Panc1 (cell line): ENCODE measurements at regions not wholly inside any gene's neighbourhood (a gene's known extent, or its start where the extent isn't known, plus 50 kb on each side); places are given as distances from the start of the nearest gene placed in this dataset.

Source experiments
- REST ChIP-seq, 2 experiments: IDR thresholded peaks; 2 replicates each; pipeline ENCODE4 v1.6.1; 2011 to 2012; ENCODE audit warnings: low read depth in 2 of 2, control low read depth in 1 of 2, low read length in 1 of 2, mild to moderate bottlenecking in 1 of 2, moderate library complexity in 1 of 2; ENCODE audit not compliant: insufficient read depth in 1 of 2
- SIN3A ChIP-seq: IDR thresholded peaks from 2 replicates; pipeline ENCODE4 v1.6.1; 2012; ENCODE audit warnings: low read depth, mild to moderate bottlenecking, low read length, moderate library complexity, borderline replicate concordance; ENCODE audit not compliant: insufficient read depth
- TF ChIP-seq, protein P1 (sequence below): fragments of 450-650 bp; IDR thresholded peaks from 2 replicates; pipeline ENCODE4 v1.5.1; 2017; ENCODE audit warnings: mild to moderate bottlenecking

GRCh38 chr1:217369271-217369981 lies 261.5 kb downstream of the GPATCH2 start:
- TF ChIP-seq REST (IDR thresholded peaks at IDR 0.05; ENCODE audit: insufficient read depth in 1 of 2, low read depth in 2 of 2, low read length in 1 of 2) (no peak), SIN3A (no peak)
- TF ChIP-seq, protein P1, sequence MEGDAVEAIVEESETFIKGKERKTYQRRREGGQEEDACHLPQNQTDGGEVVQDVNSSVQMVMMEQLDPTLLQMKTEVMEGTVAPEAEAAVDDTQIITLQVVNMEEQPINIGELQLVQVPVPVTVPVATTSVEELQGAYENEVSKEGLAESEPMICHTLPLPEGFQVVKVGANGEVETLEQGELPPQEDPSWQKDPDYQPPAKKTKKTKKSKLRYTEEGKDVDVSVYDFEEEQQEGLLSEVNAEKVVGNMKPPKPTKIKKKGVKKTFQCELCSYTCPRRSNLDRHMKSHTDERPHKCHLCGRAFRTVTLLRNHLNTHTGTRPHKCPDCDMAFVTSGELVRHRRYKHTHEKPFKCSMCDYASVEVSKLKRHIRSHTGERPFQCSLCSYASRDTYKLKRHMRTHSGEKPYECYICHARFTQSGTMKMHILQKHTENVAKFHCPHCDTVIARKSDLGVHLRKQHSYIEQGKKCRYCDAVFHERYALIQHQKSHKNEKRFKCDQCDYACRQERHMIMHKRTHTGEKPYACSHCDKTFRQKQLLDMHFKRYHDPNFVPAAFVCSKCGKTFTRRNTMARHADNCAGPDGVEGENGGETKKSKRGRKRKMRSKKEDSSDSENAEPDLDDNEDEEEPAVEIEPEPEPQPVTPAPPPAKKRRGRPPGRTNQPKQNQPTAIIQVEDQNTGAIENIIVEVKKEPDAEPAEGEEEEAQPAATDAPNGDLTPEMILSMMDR: no peak
